ENCODE measurements at regions not wholly inside any gene's neighbourhood (a gene's known extent, or its start where the extent isn't known, plus 50 kb on each side); places are given as distances from the start of the nearest gene placed in this dataset.

DNA sequence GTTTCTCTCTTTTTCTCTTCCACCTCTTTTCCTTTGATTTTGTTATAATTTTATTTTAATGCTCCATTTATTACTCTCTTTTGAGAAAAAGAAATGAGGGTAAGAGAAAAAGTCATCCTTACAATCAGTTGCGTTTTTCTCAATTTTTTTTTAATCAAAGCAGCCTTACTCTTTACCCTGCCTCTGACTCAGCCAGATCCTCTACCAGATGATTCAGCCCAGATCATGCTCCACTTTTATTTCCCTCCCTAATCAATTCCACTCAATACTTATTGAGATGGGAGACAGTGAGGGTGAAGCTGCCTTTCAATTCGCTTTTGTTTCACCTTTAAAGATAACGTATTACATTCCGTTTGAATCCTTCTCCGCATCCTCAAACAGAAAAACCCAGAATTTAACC lies 337.9 kb downstream of the SATB2 start:
- H3K9me3 ChIP-seq: no peaks in the 10 kb centered on the region
- intact Hi-C loops (cut with DNase I): no loop called here
- WGBS, 2 donors: 89 to 90% methylated on average over 5 of the region's 5 CpGs
- TF ChIP-seq, protein P1, sequence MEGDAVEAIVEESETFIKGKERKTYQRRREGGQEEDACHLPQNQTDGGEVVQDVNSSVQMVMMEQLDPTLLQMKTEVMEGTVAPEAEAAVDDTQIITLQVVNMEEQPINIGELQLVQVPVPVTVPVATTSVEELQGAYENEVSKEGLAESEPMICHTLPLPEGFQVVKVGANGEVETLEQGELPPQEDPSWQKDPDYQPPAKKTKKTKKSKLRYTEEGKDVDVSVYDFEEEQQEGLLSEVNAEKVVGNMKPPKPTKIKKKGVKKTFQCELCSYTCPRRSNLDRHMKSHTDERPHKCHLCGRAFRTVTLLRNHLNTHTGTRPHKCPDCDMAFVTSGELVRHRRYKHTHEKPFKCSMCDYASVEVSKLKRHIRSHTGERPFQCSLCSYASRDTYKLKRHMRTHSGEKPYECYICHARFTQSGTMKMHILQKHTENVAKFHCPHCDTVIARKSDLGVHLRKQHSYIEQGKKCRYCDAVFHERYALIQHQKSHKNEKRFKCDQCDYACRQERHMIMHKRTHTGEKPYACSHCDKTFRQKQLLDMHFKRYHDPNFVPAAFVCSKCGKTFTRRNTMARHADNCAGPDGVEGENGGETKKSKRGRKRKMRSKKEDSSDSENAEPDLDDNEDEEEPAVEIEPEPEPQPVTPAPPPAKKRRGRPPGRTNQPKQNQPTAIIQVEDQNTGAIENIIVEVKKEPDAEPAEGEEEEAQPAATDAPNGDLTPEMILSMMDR (IDR thresholded peaks at IDR 0.05): no peak
- H3K27me3 ChIP-seq: no peaks in the 10 kb centered on the region
- no peak overlapping the region for H3K27ac ChIP-seq
- no peaks in the 10 kb centered on the region for H3K36me3 ChIP-seq
- no peak overlapping the region for H3K4me3 ChIP-seq
- H3K4me1 ChIP-seq: no peaks in the 10 kb centered on the region
- DNase-seq (no peak), ATAC-seq (no peak)

DNA sequence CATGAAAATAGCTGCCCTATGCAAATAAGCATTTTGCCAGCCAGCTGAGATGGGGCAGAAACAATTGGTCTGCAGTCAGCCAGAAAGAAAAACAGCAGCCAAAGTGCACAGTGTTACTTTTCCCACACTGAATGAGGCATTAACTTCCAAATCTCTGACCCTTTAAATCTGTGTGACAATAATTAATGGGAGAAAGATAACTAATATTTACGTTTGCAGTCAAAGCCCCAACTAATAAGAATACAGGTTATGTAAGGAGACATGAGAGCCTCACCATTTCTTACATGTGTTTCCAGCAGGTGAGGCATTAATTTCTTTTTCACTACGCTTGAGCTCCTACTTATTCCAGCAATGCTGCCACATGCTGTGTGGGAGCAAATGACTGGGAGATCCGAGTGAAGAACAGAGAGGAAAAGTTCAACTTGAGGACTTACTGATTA lies 339.0 kb downstream of the SATB2 start:
- Histone ChIP-seq H3K36me3 (no peaks in the 10 kb centered on the region), H3K4me1 (no peaks in the 10 kb centered on the region), H3K4me3 (no peak overlapping the region), H3K27ac (no peak overlapping the region), H3K9me3 (no peaks in the 10 kb centered on the region), H3K27me3 (no peaks in the 10 kb centered on the region)
- intact Hi-C loops (cut with DNase I): no loop called here
- TF ChIP-seq, protein P1 (IDR thresholded peaks at IDR 0.05): no peak
- 50 to 60% methylated on average over 3 of the region's 3 CpGs for WGBS, 2 donors
- DNase-seq: no peak
- ATAC-seq: no peak

DNA sequence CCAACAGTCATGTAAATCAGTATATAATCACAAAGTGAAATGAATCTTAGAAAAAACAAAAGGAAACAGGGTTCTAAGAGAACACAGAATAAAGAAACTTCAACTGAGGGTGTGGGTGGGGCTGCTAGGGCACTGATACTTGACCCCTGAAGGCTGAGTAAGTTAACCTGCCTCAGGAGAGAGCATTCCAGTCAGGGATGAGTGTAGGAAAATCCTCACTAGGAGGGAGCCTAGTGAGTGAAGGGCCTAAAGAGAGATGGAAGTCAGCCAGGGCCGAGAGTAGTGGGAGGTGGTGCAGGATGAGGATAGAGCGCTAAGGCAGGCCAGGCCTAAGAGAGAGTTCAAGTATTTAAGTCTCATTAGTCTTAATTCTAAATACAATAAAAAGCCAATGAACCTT lies 342.6 kb downstream of the SATB2 start:
- intact Hi-C loops (cut with DNase I): no loop called here
- 75 to 82% methylated on average over 2 of the region's 2 CpGs for WGBS, 2 donors

DNA sequence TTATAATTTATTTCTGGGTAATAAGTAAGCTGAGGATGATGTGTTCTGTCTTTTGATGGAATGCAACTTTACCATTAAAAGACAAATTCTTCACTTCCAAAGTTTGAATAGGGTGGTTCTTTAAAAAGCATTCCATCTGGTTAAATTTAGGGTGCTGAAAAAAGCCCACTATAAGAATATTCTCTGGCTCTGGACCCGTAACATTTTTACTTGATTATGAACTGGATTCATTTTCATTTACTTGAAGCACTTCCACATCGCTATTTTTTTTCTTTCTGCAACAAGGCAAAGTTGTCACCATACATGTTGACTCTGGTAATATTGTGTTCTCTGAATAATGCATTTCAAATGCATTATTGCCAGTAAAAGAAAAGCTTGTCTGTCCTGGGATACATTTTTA lies 344.6 kb downstream of the SATB2 start:
- Histone ChIP-seq H3K4me1 (no peaks in the 10 kb centered on the region), H3K4me3 (no peak overlapping the region), H3K27me3 (no peaks in the 10 kb centered on the region), H3K27ac (no peak overlapping the region), H3K36me3 (no peaks in the 10 kb centered on the region), H3K9me3 (no peaks in the 10 kb centered on the region)
- intact Hi-C loops (cut with DNase I): no loop called here
- DNase-seq (no peak), ATAC-seq (no peak)
- TF ChIP-seq, protein P1 (IDR thresholded peaks at IDR 0.05): no peak
- 85 to 87% methylated on average over 2 of the region's 2 CpGs for WGBS, 2 donors

More for the DNA sequence above, 342.6 kb downstream of the SATB2 start:
- no peaks in the 10 kb centered on the region for H3K4me1 ChIP-seq
- H3K4me3 ChIP-seq: no peak overlapping the region
- H3K27me3 ChIP-seq: no peaks in the 10 kb centered on the region
- H3K27ac ChIP-seq: no peak overlapping the region
- H3K9me3 ChIP-seq: no peaks in the 10 kb centered on the region
- DNase-seq (no peak), ATAC-seq (no peak)
- no peaks in the 10 kb centered on the region for H3K36me3 ChIP-seq
- TF ChIP-seq, protein P1 (IDR thresholded peaks at IDR 0.05): no peak

DNA sequence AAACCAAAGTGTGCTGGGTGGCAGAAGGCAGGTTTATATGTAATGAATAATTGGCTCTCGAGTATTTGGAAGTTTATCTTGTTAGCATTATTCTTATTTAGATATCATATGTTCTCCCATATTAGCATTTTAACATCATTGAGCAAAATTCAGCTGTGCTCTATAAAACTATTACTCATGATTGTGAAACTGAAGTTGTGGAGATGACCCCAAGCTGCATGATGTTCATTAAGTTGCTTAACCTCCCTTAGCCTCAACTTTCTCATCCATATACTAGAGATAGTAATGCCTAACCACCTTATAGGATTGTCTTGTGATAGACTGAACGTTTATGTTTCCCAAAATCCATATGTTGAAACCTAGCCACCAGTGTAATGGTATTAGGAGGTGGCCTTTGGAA lies 346.3 kb downstream of the SATB2 start:
- ATAC-seq: no peak
- intact Hi-C loops (cut with DNase I): no loop called here
- H3K36me3 ChIP-seq: no peaks in the 10 kb centered on the region

More for the DNA sequence above, 346.3 kb downstream of the SATB2 start:
- Histone ChIP-seq H3K9me3 (no peaks in the 10 kb centered on the region), H3K27ac (no peak overlapping the region), H3K4me3 (no peak overlapping the region), H3K27me3 (no peaks in the 10 kb centered on the region), H3K4me1 (no peaks in the 10 kb centered on the region)
- TF ChIP-seq, protein P1 (IDR thresholded peaks at IDR 0.05): no peak
- whole genome bisulfite sequencing, 2 donors: 63% methylated on average over 2 of the region's 2 CpGs
- DNase-seq: no peak
